Stimulated activated naive CD8-positive, alpha-beta T cell treated with anti-CD3 and anti-CD28 coated beads, Interleukin-15, Interleukin-2, amounts not matched to agents 100 ng/mL and 50 ng/mL, for 24 hours (primary cell): ENCODE measurements at regions not wholly inside any gene's neighbourhood (a gene's known extent, or its start where the extent isn't known, plus 50 kb on each side); places are given as distances from the start of the nearest gene placed in this dataset.

Experiments used
- H3K27ac Mint-ChIP-seq: one replicate; pipeline ENCODE4 v1.8.0; 2021; ENCODE audit warnings: mild to moderate bottlenecking, mixed read lengths
- H3K27me3 Mint-ChIP-seq: one replicate; pipeline ENCODE4 v1.8.0; 2021; ENCODE audit warnings: mixed read lengths
- H3K36me3 Mint-ChIP-seq: one replicate; pipeline ENCODE4 v1.8.0; 2021; ENCODE audit warnings: low read depth, mixed read lengths
- H3K4me1 Mint-ChIP-seq: one replicate; pipeline ENCODE4 v1.8.0; 2021; ENCODE audit warnings: low read depth, mixed read lengths
- H3K4me3 Mint-ChIP-seq: one replicate; pipeline ENCODE4 v1.8.0; 2021; ENCODE audit warnings: mild to moderate bottlenecking, mixed read lengths
- H3K9me3 Mint-ChIP-seq: one replicate; pipeline ENCODE4 v1.8.0; 2021; ENCODE audit warnings: mixed read lengths

- H3K4me3 Mint-ChIP-seq, result no peak overlapping the region
- H3K27ac Mint-ChIP-seq, result no peak overlapping the region
- peaks cover 19% of the 10 kb centered on the region for H3K4me1 Mint-ChIP-seq
- no peaks in the 10 kb centered on the region for H3K9me3 Mint-ChIP-seq
- H3K27me3 Mint-ChIP-seq, result peaks cover 5% of the 10 kb centered on the region
- H3K36me3 Mint-ChIP-seq, result no peaks in the 10 kb centered on the region
Measured at GRCh38 chr6:14790976-14791375, 454.9 kb upstream of the JARID2 start.

GRCh38 chr6:14791526-14791925 lies 454.3 kb upstream of the JARID2 start:
- peaks cover 5% of the 10 kb centered on the region for H3K27me3 Mint-ChIP-seq
- H3K4me3 Mint-ChIP-seq, result no peak overlapping the region
- no peaks in the 10 kb centered on the region for H3K36me3 Mint-ChIP-seq
- peaks cover 17% of the 10 kb centered on the region for H3K4me1 Mint-ChIP-seq
- no peaks in the 10 kb centered on the region for H3K9me3 Mint-ChIP-seq
- H3K27ac Mint-ChIP-seq, result no peak overlapping the region

GRCh38 chr6:14792118-14792955 lies 453.5 kb upstream of the JARID2 start:
- H3K27ac Mint-ChIP-seq, result no peak overlapping the region
- H3K27me3 Mint-ChIP-seq, result peaks cover 5% of the 10 kb centered on the region
- H3K9me3 Mint-ChIP-seq, result no peaks in the 10 kb centered on the region
- no peaks in the 10 kb centered on the region for H3K36me3 Mint-ChIP-seq
- H3K4me1 Mint-ChIP-seq, result peaks cover 9% of the 10 kb centered on the region
- H3K4me3 Mint-ChIP-seq, result no peak overlapping the region

GRCh38 chr6:14795451-14795850 lies 450.4 kb upstream of the JARID2 start:
- H3K9me3 Mint-ChIP-seq, result no peaks in the 10 kb centered on the region
- H3K4me3 Mint-ChIP-seq, result no peak overlapping the region
- H3K4me1 Mint-ChIP-seq, result peaks cover 5% of the 10 kb centered on the region
- H3K27ac Mint-ChIP-seq, result no peak overlapping the region
- H3K27me3 Mint-ChIP-seq, result peaks cover 16% of the 10 kb centered on the region
- no peaks in the 10 kb centered on the region for H3K36me3 Mint-ChIP-seq

GRCh38 chr6:14796974-14797762 lies 448.7 kb upstream of the JARID2 start:
- no peaks in the 10 kb centered on the region for H3K36me3 Mint-ChIP-seq
- peaks cover 15% of the 10 kb centered on the region for H3K27me3 Mint-ChIP-seq
- H3K9me3 Mint-ChIP-seq, result peaks cover 4% of the 10 kb centered on the region
- H3K4me1 Mint-ChIP-seq, result peaks cover 5% of the 10 kb centered on the region
- H3K4me3 Mint-ChIP-seq, result no peak overlapping the region
- H3K27ac Mint-ChIP-seq, result peak overlapping the region; percentile 0

- Mint-ChIP-seq H3K4me1 (peaks cover 5% of the 10 kb centered on the region), H3K9me3 (peaks cover 4% of the 10 kb centered on the region), H3K27ac (peak overlapping the region; percentile 37), H3K36me3 (no peaks in the 10 kb centered on the region), H3K27me3 (peaks cover 11% of the 10 kb centered on the region), H3K4me3 (no peak overlapping the region)
Measured at GRCh38 chr6:14797875-14798593, 447.8 kb upstream of the JARID2 start.

GRCh38 chr6:14798594-14798982 lies 447.3 kb upstream of the JARID2 start:
- Mint-ChIP-seq H3K4me1 (peaks cover 5% of the 10 kb centered on the region), H3K27me3 (peaks cover 11% of the 10 kb centered on the region), H3K9me3 (peaks cover 4% of the 10 kb centered on the region), H3K4me3 (no peak overlapping the region), H3K27ac (peak overlapping the region; percentile 37), H3K36me3 (no peaks in the 10 kb centered on the region)

- Mint-ChIP-seq H3K27ac (no peak overlapping the region), H3K36me3 (no peaks in the 10 kb centered on the region), H3K9me3 (peaks cover 4% of the 10 kb centered on the region), H3K4me1 (peaks cover 8% of the 10 kb centered on the region), H3K4me3 (no peak overlapping the region), H3K27me3 (peaks cover 11% of the 10 kb centered on the region)
Measured at GRCh38 chr6:14798996-14799588, 446.8 kb upstream of the JARID2 start.

GRCh38 chr6:14799928-14800327 lies 445.9 kb upstream of the JARID2 start:
- Mint-ChIP-seq H3K36me3 (no peaks in the 10 kb centered on the region), H3K9me3 (peaks cover 4% of the 10 kb centered on the region), H3K27me3 (peaks cover 11% of the 10 kb centered on the region), H3K4me3 (no peak overlapping the region), H3K27ac (no peak overlapping the region), H3K4me1 (peaks cover 11% of the 10 kb centered on the region)

GRCh38 chr6:14802514-14803160 lies 443.2 kb upstream of the JARID2 start:
- H3K4me3 Mint-ChIP-seq, result no peak overlapping the region
- H3K36me3 Mint-ChIP-seq, result peaks cover 5% of the 10 kb centered on the region

GRCh38 chr6:14804001-14804784 lies 441.7 kb upstream of the JARID2 start:
- Mint-ChIP-seq H3K4me1 (peaks cover 11% of the 10 kb centered on the region), H3K27ac (no peak overlapping the region), H3K9me3 (peaks cover 16% of the 10 kb centered on the region), H3K36me3 (peaks cover 5% of the 10 kb centered on the region), H3K27me3 (peaks cover under 1% of the 10 kb centered on the region), H3K4me3 (no peak overlapping the region)

More at GRCh38 chr6:14802514-14803160, 443.2 kb upstream of the JARID2 start:
- Mint-ChIP-seq H3K27me3 (peaks cover 8% of the 10 kb centered on the region), H3K9me3 (peaks cover 10% of the 10 kb centered on the region), H3K4me1 (peaks cover 11% of the 10 kb centered on the region), H3K27ac (no peak overlapping the region)

- peaks cover 16% of the 10 kb centered on the region for H3K9me3 Mint-ChIP-seq
- H3K36me3 Mint-ChIP-seq, result peaks cover 5% of the 10 kb centered on the region
- H3K27me3 Mint-ChIP-seq, result no peaks in the 10 kb centered on the region
- H3K4me3 Mint-ChIP-seq, result no peak overlapping the region
- peaks cover 9% of the 10 kb centered on the region for H3K4me1 Mint-ChIP-seq
- H3K27ac Mint-ChIP-seq, result no peak overlapping the region
Measured at GRCh38 chr6:14804785-14805210, 441.1 kb upstream of the JARID2 start.

GRCh38 chr6:14806101-14806500 lies 439.8 kb upstream of the JARID2 start:
- Mint-ChIP-seq H3K27me3 (no peaks in the 10 kb centered on the region), H3K4me3 (no peak overlapping the region), H3K36me3 (peaks cover 5% of the 10 kb centered on the region), H3K27ac (no peak overlapping the region), H3K4me1 (peaks cover 6% of the 10 kb centered on the region), H3K9me3 (peaks cover 15% of the 10 kb centered on the region)
